ENCODE measurements at regions not wholly inside any gene's neighbourhood (a gene's known extent, or its start where the extent isn't known, plus 50 kb on each side); places are given as distances from the start of the nearest gene placed in this dataset.
A peak's percentile ranks its signal among the peaks of the same experiment; 100 is the strongest.

DNA sequence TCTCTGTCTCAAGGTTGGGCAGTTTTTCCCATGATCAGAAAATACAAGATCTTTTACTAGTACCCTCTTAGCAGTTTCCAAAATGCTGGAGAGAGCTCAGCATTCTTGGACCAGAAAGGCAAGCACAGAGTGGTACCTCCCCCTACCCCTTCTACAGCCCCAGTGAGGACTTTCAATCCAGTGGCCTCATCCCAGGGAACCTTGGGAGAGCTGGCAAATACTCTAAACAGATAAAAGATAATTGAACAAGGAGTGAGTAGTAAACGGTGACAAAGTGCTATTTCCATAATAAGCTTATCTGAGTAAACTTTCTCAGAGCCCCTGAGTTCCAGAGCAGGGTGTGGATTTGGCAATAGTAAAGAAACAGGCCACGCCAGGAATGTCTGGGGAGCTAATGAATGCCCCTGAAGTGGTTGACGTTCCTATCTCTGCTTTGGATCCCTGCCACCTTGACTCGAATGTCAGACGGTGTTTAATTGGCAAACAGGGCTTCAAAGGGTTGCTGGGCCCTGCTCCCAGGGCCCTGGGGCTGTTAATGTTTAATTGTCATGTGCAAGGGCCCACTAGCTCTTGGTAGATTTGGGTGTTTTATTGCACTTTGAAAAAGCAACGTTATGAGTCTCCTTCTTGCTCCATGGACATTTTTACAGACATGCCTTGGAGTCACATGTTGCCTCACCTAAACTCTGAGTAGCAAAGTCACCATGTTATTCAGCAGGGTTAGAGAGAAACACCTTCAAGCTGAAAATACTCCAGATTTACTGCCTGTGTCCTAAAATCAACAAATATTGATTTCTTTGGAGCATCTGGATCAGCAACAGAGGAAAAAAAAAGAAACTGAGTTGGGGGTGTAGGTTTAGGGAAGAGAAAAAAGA, 239.9 kb downstream of the CYRIA start:
- ChIA-PET POLR2A (no interaction called here), CTCF (interaction anchor here (0.7 to 1.4 kb wide), 7 partner anchors 7 to 82 kb away, joined by 3 to 4 read pairs (median 3); no protein-coding TSS in a partner anchor)
- Histone ChIP-seq H3K9me2 (no peaks in the 10 kb centered on the region), H3K27me3 (ENCODE audit: insufficient read depth) (no peaks in the 10 kb centered on the region), H3K4me3 (ENCODE audit: low read depth in 2 of 2, low read length in 1 of 2) (no peak overlapping the region), H3F3A (replicated peaks; ENCODE audit: insufficient read depth) (no peaks in the 10 kb centered on the region), H3K27ac (ENCODE audit: low read depth in 2 of 2, low read length in 1 of 2) (no peak overlapping the region), H3K36me3 (replicated peaks in 1 of 2; ENCODE audit: control insufficient read depth in 1 of 2, insufficient read depth in 2 of 2, low read length in 1 of 2) (no peaks in the 10 kb centered on the region), H3K4me1 (ENCODE audit: control insufficient read depth in 1 of 2, insufficient read depth in 2 of 2, low read depth in 1 of 2, low read length in 1 of 2) (peaks cover 0 to 5% of the 10 kb centered on the region in 2 experiments; a peak in 1 of 4 replicates), H2AFZ (ENCODE audit: low read depth) (no peak overlapping the region), H3K4me2 (no peak overlapping the region), H4K20me1 (ENCODE audit: insufficient read depth) (no peaks in the 10 kb centered on the region), H3K79me2 (ENCODE audit: insufficient read depth) (no peaks in the 10 kb centered on the region), H3K9me3 (peaks cover 5% of the 10 kb centered on the region; the same call in 1 of the 2 replicates), H3K9ac (no peak overlapping the region)
- WGBS (ENCODE audit: low lambda C conversion rate), result 2% methylated on average over 6 of the region's 6 CpGs
- TF ChIP-seq RCOR1 (IDR thresholded peaks at IDR 0.05; ENCODE audit: low read length) (peak; percentile 54; the same call in 1 of the 2 replicates), FOXM1 (IDR thresholded peaks at IDR 0.05; ENCODE audit: low read depth) (no peak)
- DNase-seq, result peak; percentile 20

- ChIA-PET CTCF (interaction anchor here (1.5 kb wide), 1 partner anchor 47 kb away, joined by 3 read pairs; no protein-coding TSS in a partner anchor), POLR2A (no interaction called here)
- 11% methylated on average over 1 of the region's 1 CpG for WGBS (ENCODE audit: low lambda C conversion rate)
- Histone ChIP-seq H3K79me2 (ENCODE audit: insufficient read depth) (no peaks in the 10 kb centered on the region), H2AFZ (ENCODE audit: low read depth) (no peak overlapping the region), H3K27ac (ENCODE audit: low read depth in 2 of 2, low read length in 1 of 2) (no peak overlapping the region), H3K9me3 (peaks cover 8% of the 10 kb centered on the region; the same call in 1 of the 2 replicates), H3K27me3 (ENCODE audit: insufficient read depth) (no peaks in the 10 kb centered on the region), H3K9me2 (no peaks in the 10 kb centered on the region), H3K9ac (no peak overlapping the region), H3K4me2 (no peak overlapping the region), H4K20me1 (ENCODE audit: insufficient read depth) (no peaks in the 10 kb centered on the region), H3K4me3 (ENCODE audit: low read depth in 2 of 2, low read length in 1 of 2) (no peak overlapping the region), H3K4me1 (ENCODE audit: control insufficient read depth in 1 of 2, insufficient read depth in 2 of 2, low read depth in 1 of 2, low read length in 1 of 2) (peaks cover 0 to under 1% of the 10 kb centered on the region in 2 experiments; a peak in 1 of 4 replicates), H3K36me3 (replicated peaks in 1 of 2; ENCODE audit: control insufficient read depth in 1 of 2, insufficient read depth in 2 of 2, low read length in 1 of 2) (no peaks in the 10 kb centered on the region), H3F3A (replicated peaks; ENCODE audit: insufficient read depth) (no peaks in the 10 kb centered on the region)
- no peak for DNase-seq
- TF ChIP-seq, protein P1, sequence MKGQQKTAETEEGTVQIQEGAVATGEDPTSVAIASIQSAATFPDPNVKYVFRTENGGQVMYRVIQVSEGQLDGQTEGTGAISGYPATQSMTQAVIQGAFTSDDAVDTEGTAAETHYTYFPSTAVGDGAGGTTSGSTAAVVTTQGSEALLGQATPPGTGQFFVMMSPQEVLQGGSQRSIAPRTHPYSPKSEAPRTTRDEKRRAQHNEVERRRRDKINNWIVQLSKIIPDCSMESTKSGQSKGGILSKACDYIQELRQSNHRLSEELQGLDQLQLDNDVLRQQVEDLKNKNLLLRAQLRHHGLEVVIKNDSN (IDR thresholded peaks at IDR 0.05; ENCODE audit: borderline replicate concordance, low read depth), result no peak
- TF ChIP-seq FOXJ3 (CRISPR knock-in tag; IDR thresholded peaks at IDR 0.05) (no peak), RCOR1 (IDR thresholded peaks at IDR 0.05; ENCODE audit: low read length) (no peak), TCF12 (IDR thresholded peaks at IDR 0.05) (no peak), CTCF (IDR thresholded peaks at IDR 0.05) (no peak), POLR2AphosphoS5 (IDR thresholded peaks at IDR 0.05; ENCODE audit: low read depth, low read length) (no peak), GATA2 (CRISPR knock-in tag; IDR thresholded peaks at IDR 0.05) (no peak), EP300 (IDR thresholded peaks at IDR 0.05; ENCODE audit: borderline replicate concordance in 1 of 2, low read depth in 1 of 2, low read length in 1 of 2) (no peak), PBX3 (IDR thresholded peaks at IDR 0.05) (no peak), YY1 (IDR thresholded peaks at IDR 0.05; ENCODE audit: low read depth) (no peak), FOXM1 (IDR thresholded peaks at IDR 0.05; ENCODE audit: low read depth) (no peak), NFIC (IDR thresholded peaks at IDR 0.05; ENCODE audit: borderline replicate concordance) (no peak), RAD21 (IDR thresholded peaks at IDR 0.05; ENCODE audit: low read length) (no peak), TEAD4 (IDR thresholded peaks at IDR 0.05; ENCODE audit: borderline replicate concordance, insufficient read depth) (no peak), USF2 (IDR thresholded peaks at IDR 0.05; ENCODE audit: borderline replicate concordance, low read depth, low read length) (no peak), SIN3A (IDR thresholded peaks at IDR 0.05; ENCODE audit: borderline replicate concordance, low read depth, low read length) (no peak), GABPA (IDR thresholded peaks at IDR 0.05; ENCODE audit: low read depth) (no peak)
- TF ChIP-seq, protein P2, sequence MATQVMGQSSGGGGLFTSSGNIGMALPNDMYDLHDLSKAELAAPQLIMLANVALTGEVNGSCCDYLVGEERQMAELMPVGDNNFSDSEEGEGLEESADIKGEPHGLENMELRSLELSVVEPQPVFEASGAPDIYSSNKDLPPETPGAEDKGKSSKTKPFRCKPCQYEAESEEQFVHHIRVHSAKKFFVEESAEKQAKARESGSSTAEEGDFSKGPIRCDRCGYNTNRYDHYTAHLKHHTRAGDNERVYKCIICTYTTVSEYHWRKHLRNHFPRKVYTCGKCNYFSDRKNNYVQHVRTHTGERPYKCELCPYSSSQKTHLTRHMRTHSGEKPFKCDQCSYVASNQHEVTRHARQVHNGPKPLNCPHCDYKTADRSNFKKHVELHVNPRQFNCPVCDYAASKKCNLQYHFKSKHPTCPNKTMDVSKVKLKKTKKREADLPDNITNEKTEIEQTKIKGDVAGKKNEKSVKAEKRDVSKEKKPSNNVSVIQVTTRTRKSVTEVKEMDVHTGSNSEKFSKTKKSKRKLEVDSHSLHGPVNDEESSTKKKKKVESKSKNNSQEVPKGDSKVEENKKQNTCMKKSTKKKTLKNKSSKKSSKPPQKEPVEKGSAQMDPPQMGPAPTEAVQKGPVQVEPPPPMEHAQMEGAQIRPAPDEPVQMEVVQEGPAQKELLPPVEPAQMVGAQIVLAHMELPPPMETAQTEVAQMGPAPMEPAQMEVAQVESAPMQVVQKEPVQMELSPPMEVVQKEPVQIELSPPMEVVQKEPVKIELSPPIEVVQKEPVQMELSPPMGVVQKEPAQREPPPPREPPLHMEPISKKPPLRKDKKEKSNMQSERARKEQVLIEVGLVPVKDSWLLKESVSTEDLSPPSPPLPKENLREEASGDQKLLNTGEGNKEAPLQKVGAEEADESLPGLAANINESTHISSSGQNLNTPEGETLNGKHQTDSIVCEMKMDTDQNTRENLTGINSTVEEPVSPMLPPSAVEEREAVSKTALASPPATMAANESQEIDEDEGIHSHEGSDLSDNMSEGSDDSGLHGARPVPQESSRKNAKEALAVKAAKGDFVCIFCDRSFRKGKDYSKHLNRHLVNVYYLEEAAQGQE (IDR thresholded peaks at IDR 0.05; ENCODE audit: low read depth, low read length), result no peak
Observed at GRCh38 chr2:16420421-16420820, 245.2 kb downstream of the CYRIA start.
